GM12878 (cell line): ENCODE measurements at regions not wholly inside any gene's neighbourhood (a gene's known extent, or its start where the extent isn't known, plus 50 kb on each side); places are given as distances from the start of the nearest gene placed in this dataset.

Source experiments
- ATF7 ChIP-seq: fragments of 450-650 bp; IDR thresholded peaks from 2 replicates; pipeline ENCODE4 v1.6.1; 2016; ENCODE audit warnings: low read depth, mild to moderate bottlenecking
- BCL3 ChIP-seq: IDR thresholded peaks from 2 replicates; pipeline ENCODE4 v1.6.1; 2011; ENCODE audit warnings: borderline replicate concordance, low read depth, mild to moderate bottlenecking, moderate library complexity, low read length; ENCODE audit not compliant: insufficient read depth, poor library complexity, severe bottlenecking
- BRCA1 ChIP-seq: IDR thresholded peaks from 2 replicates; pipeline ENCODE4 v1.6.1; 2011; ENCODE audit warnings: low read depth, low read length, improper control_type of control experiment
- LARP7 ChIP-seq: fragments of 450-650 bp; IDR thresholded peaks from 2 replicates; pipeline ENCODE4 v1.6.1; 2017; ENCODE audit warnings: mild to moderate bottlenecking
- RAD21 ChIP-seq: IDR thresholded peaks from 2 replicates; pipeline ENCODE4 v1.6.1; 2011; ENCODE audit warnings: mild to moderate bottlenecking, low read depth, low read length, moderate library complexity; ENCODE audit not compliant: insufficient read depth
- SIN3A ChIP-seq: IDR thresholded peaks from 2 replicates; pipeline ENCODE4 v1.6.1; 2012; ENCODE audit warnings: low read depth, low read length, improper control_type of control experiment
- USF2 ChIP-seq: IDR thresholded peaks from 2 replicates; pipeline ENCODE4 v1.6.1; 2011; ENCODE audit warnings: low read depth, low read length, improper control_type of control experiment, borderline replicate concordance
- ZNF24 ChIP-seq: fragments of 450-650 bp; IDR thresholded peaks from 2 replicates; pipeline ENCODE4 v1.6.1; 2017; ENCODE audit warnings: antibody characterized with exemption, mild to moderate bottlenecking
- TF ChIP-seq, protein P1 (sequence below), 3 experiments: IDR thresholded peaks in 2 of 3; conservative IDR thresholded peaks in 1 of 3; 2 replicates each; pipeline ENCODE4 v1.5.1; 2011; ENCODE audit warnings: low read depth in 3 of 3, low read length in 3 of 3, mild to moderate bottlenecking in 3 of 3, control low read depth in 2 of 3, moderate library complexity in 2 of 3, inconsistent platforms in 1 of 3, mixed read lengths in 1 of 3; ENCODE audit not compliant: control insufficient read depth in 2 of 3, insufficient read depth in 1 of 3; ENCODE audit errors: extremely low read depth in 1 of 3
- TF ChIP-seq, protein P2 (sequence below): IDR thresholded peaks from 2 replicates; pipeline ENCODE4 v1.6.1; 2012; ENCODE audit warnings: low read depth, low read length, improper control_type of control experiment
- TF ChIP-seq, protein P3 (sequence below): IDR thresholded peaks from 2 replicates; pipeline ENCODE4 v1.6.1; 2012; ENCODE audit warnings: low read depth, low read length, improper control_type of control experiment

GRCh38 chr5:148011398-148012137, 52.2 kb upstream of the SPINK5 start:
- TF ChIP-seq LARP7 (no peak), SIN3A (no peak), ZNF24 (no peak), RAD21 (no peak), BCL3 (no peak), ATF7 (no peak), BRCA1 (no peak), USF2 (no peak)
- TF ChIP-seq, protein P1, sequence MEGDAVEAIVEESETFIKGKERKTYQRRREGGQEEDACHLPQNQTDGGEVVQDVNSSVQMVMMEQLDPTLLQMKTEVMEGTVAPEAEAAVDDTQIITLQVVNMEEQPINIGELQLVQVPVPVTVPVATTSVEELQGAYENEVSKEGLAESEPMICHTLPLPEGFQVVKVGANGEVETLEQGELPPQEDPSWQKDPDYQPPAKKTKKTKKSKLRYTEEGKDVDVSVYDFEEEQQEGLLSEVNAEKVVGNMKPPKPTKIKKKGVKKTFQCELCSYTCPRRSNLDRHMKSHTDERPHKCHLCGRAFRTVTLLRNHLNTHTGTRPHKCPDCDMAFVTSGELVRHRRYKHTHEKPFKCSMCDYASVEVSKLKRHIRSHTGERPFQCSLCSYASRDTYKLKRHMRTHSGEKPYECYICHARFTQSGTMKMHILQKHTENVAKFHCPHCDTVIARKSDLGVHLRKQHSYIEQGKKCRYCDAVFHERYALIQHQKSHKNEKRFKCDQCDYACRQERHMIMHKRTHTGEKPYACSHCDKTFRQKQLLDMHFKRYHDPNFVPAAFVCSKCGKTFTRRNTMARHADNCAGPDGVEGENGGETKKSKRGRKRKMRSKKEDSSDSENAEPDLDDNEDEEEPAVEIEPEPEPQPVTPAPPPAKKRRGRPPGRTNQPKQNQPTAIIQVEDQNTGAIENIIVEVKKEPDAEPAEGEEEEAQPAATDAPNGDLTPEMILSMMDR (IDR thresholded peaks at IDR 0.05 in 2 of 3, conservative IDR thresholded peaks at IDR 0.05 in 1 of 3; ENCODE audit: control insufficient read depth in 2 of 3, extremely low read depth in 1 of 3, insufficient read depth in 1 of 3, low read depth in 3 of 3, low read length in 3 of 3), result no peak
- TF ChIP-seq, protein P2, sequence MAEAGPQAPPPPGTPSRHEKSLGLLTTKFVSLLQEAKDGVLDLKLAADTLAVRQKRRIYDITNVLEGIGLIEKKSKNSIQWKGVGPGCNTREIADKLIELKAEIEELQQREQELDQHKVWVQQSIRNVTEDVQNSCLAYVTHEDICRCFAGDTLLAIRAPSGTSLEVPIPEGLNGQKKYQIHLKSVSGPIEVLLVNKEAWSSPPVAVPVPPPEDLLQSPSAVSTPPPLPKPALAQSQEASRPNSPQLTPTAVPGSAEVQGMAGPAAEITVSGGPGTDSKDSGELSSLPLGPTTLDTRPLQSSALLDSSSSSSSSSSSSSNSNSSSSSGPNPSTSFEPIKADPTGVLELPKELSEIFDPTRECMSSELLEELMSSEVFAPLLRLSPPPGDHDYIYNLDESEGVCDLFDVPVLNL, result no peak
- TF ChIP-seq, protein P3, sequence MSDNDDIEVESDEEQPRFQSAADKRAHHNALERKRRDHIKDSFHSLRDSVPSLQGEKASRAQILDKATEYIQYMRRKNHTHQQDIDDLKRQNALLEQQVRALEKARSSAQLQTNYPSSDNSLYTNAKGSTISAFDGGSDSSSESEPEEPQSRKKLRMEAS, result no peak
